Esophagus squamous epithelium (tissue), 4 donors: ENCODE measurements at regions not wholly inside any gene's neighbourhood (a gene's known extent, or its start where the extent isn't known, plus 50 kb on each side); places are given as distances from the start of the nearest gene placed in this dataset.

ENCODE experiments used
- CTCF ChIP-seq, 6 experiments: fragments of 450-650 bp in 4 of 6; fragments of 200-600 bp in 2 of 6; sonication (generic) in 2 of 6; IDR thresholded peaks; one replicate each; pipeline ENCODE4 v1.5.1; 2016 to 2019; ENCODE audit warnings: antibody characterized with exemption in 6 of 6, mild to moderate bottlenecking in 4 of 6, moderate library complexity in 4 of 6
- POLR2A ChIP-seq, 4 donors: fragments of 450-650 bp; IDR thresholded peaks; one replicate each; pipeline ENCODE4 v1.6.1; 2017; ENCODE audit warnings: antibody characterized with exemption in 4 of 4, mild to moderate bottlenecking in 4 of 4, moderate library complexity in 3 of 4

DNA sequence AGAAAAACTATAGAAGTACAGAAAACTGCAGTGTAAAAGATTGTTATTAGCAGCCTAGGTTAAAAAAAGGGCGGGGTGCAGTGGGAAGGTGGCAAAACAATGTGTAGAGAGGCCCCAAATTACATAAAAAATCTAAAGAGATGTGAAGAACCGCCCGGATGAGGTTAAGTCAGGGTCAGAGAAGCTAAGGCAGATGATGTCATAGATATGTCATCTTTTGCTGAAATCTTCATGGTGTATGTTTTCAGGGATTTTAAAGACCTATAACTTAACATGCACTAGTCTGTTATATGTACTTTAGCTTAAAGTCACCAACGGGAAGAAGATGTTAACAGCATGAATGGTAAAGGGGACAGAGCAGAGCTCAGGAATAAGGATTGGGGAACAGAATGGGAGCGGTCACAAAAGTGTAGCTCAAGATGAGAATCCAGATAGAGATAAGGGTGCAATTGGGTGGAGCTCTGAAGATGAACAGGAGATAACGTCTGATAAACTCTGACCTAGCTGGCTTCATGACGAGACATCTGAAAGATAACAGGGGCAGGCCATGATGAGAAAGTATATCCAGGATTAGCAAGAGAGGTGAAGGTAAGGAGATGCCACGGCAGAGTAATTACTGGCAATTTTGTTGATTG lies 83.4 kb downstream of the TFAP2A start:
- TF ChIP-seq POLR2A (IDR thresholded peaks at IDR 0.05): no peak
- no peak for TF ChIP-seq CTCF (IDR thresholded peaks at IDR 0.05)
